IMR-90 (cell line): ENCODE measurements at regions not wholly inside any gene's neighbourhood (a gene's known extent, or its start where the extent isn't known, plus 50 kb on each side); places are given as distances from the start of the nearest gene placed in this dataset.

Experiments used
- ATAC-seq: fragments of 200-7000 bp; cut with Tn5 transposase; 2 replicates; pipeline ENCODE4 v1.9.1; 2020; ENCODE audit warnings: low read depth, mild to moderate bottlenecking, moderate library complexity
- BruUV-seq: library from RNA; stranded (reverse); fragments of 400-500 nt; replicated peaks from 2 replicates; lab custom pipeline; 2021; lab: Mats Ljungman, UMichigan
- CTCF ChIA-PET: fragments of 300-600 bp; formaldehyde crosslinking; extraction: SDS; loops from one replicate; lab custom pipeline; 2021; ENCODE audit warnings: antibody characterized with exemption; lab: Yijun Ruan, JAX
- POLR2A ChIA-PET: fragments of 300-600 bp; sonication (Branson Sonifier 250); formaldehyde crosslinking; loops from one replicate; lab custom pipeline; 2022; ENCODE audit warnings: antibody characterized with exemption; ENCODE audit not compliant: unreplicated experiment; lab: Charles Lee
- DNase-seq: peaks from one replicate; pipeline ENCODE4 v3.0.0; 2013
- H2AFZ ChIP-seq: replicated peaks from 2 replicates; pipeline ENCODE3; 2013; ENCODE audit warnings: low read length, mild to moderate bottlenecking; ENCODE audit not compliant: poor library complexity
- H2AK5ac ChIP-seq: 2 replicates; pipeline ENCODE4 v1.6.1; 2013; ENCODE audit warnings: low read depth, low read length, inconsistent platforms
- H2AK9ac ChIP-seq: replicated peaks from 2 replicates; pipeline ENCODE3; 2013; ENCODE audit warnings: mild to moderate bottlenecking, low read depth, low read length, moderate library complexity; ENCODE audit not compliant: poor library complexity
- H2BK120ac ChIP-seq: 2 replicates; pipeline ENCODE4 v1.6.1; 2013; ENCODE audit warnings: low read depth, low read length, inconsistent platforms
- H2BK15ac ChIP-seq: 3 replicates; pipeline ENCODE4 v1.6.1; 2013; ENCODE audit warnings: low read depth, low read length, inconsistent platforms
- H2BK20ac ChIP-seq: 2 replicates; pipeline ENCODE4 v1.6.1; 2013; ENCODE audit warnings: low read depth, mild to moderate bottlenecking, inconsistent platforms, low read length, moderate library complexity
- H2BK5ac ChIP-seq: 2 replicates; pipeline ENCODE4 v1.6.1; 2013; ENCODE audit warnings: mild to moderate bottlenecking, low read depth, low read length, inconsistent platforms; ENCODE audit not compliant: poor library complexity, severe bottlenecking
- H3K14ac ChIP-seq: replicated peaks from 2 replicates; pipeline ENCODE4 v1.6.1; 2013; ENCODE audit warnings: low read depth, low read length, inconsistent platforms
- H3K18ac ChIP-seq: 2 replicates; pipeline ENCODE4 v1.6.1; 2013; ENCODE audit warnings: low read depth, low read length, control low read depth
- H3K23ac ChIP-seq: 2 replicates; pipeline ENCODE4 v1.6.1; 2013; ENCODE audit warnings: low read depth, low read length, inconsistent platforms
- H3K27ac ChIP-seq: 2 replicates; pipeline ENCODE4 v1.5.1; 2013; ENCODE audit warnings: mild to moderate bottlenecking, control low read depth, low read length; ENCODE audit not compliant: insufficient read depth
- H3K27me3 ChIP-seq: 2 replicates; pipeline ENCODE4 v1.6.1; 2013; ENCODE audit warnings: low read length; ENCODE audit not compliant: control insufficient read depth, insufficient read depth
- H3K36me3 ChIP-seq: 2 replicates; pipeline ENCODE4 v1.6.1; 2013; ENCODE audit warnings: low read length, mixed read lengths; ENCODE audit not compliant: control insufficient read depth, insufficient read depth
- H3K4ac ChIP-seq: 2 replicates; pipeline ENCODE4 v1.6.1; 2013; ENCODE audit warnings: low read depth, low read length, inconsistent platforms
- H3K4me1 ChIP-seq: 2 replicates; pipeline ENCODE4 v1.6.1; 2013; ENCODE audit warnings: low read length, mixed read lengths; ENCODE audit not compliant: control insufficient read depth, insufficient read depth
- H3K4me2 ChIP-seq: 2 replicates; pipeline ENCODE4 v1.6.1; 2013; ENCODE audit warnings: low read depth, mild to moderate bottlenecking, control low read depth, low read length, moderate library complexity
- H3K4me3 ChIP-seq: 2 replicates; pipeline ENCODE4 v1.5.1; 2013; ENCODE audit warnings: low read depth, mild to moderate bottlenecking, control low read depth, low read length, moderate library complexity; ENCODE audit not compliant: insufficient read depth
- H3K56ac ChIP-seq: 2 replicates; pipeline ENCODE4 v1.6.1; 2013; ENCODE audit warnings: low read length, inconsistent platforms; ENCODE audit not compliant: insufficient read depth; ENCODE audit errors: extremely low read depth
- H3K79me1 ChIP-seq, 2 experiments: 2 replicates each; pipeline ENCODE4 v1.6.1; 2013; ENCODE audit warnings: low read length in 2 of 2, inconsistent platforms in 1 of 2, low read depth in 1 of 2
- H3K9ac ChIP-seq: 2 replicates; pipeline ENCODE4 v1.6.1; 2013; ENCODE audit warnings: low read depth, low read length, control low read depth
- H3K9me1 ChIP-seq: 2 replicates; pipeline ENCODE4 v1.6.1; 2013; ENCODE audit warnings: low read length, inconsistent platforms; ENCODE audit not compliant: insufficient read depth
- H3K9me3 ChIP-seq: 2 replicates; pipeline ENCODE4 v1.6.1; 2013; ENCODE audit warnings: low read length; ENCODE audit not compliant: control insufficient read depth, insufficient read depth
- H4K20me1 ChIP-seq: 2 replicates; pipeline ENCODE4 v1.6.1; 2013; ENCODE audit warnings: low read length, inconsistent platforms; ENCODE audit not compliant: insufficient read depth
- H4K5ac ChIP-seq: 2 replicates; pipeline ENCODE4 v1.6.1; 2013; ENCODE audit warnings: mild to moderate bottlenecking, low read depth, low read length, control low read depth
- H4K8ac ChIP-seq, 2 experiments: 2 replicates each; pipeline ENCODE4 v1.6.1; 2013; ENCODE audit warnings: low read depth in 2 of 2, low read length in 2 of 2, control low read depth in 1 of 2, inconsistent platforms in 1 of 2
- H4K91ac ChIP-seq: 2 replicates; pipeline ENCODE4 v1.6.1; 2013; ENCODE audit warnings: low read depth, low read length, inconsistent platforms; ENCODE audit not compliant: insufficient read depth
- BHLHE40 ChIP-seq: fragments of 150-350 bp; IDR thresholded peaks from 2 replicates; pipeline ENCODE4 v1.6.1; 2016; ENCODE audit warnings: mild to moderate bottlenecking, low read depth, low read length
- CEBPB ChIP-seq: IDR thresholded peaks from 2 replicates; pipeline ENCODE4 v1.6.1; 2012; ENCODE audit warnings: low read depth, low read length, improper control_type of control experiment
- CTCF ChIP-seq: conservative IDR thresholded peaks from 2 replicates; pipeline ENCODE4 v1.5.1; 2012; ENCODE audit warnings: mild to moderate bottlenecking, low read depth, low read length, improper control_type of control experiment
- FOS ChIP-seq: fragments of 150-350 bp; IDR thresholded peaks from 2 replicates; pipeline ENCODE4 v1.6.1; 2016; ENCODE audit warnings: low read depth, low read length
- MAZ ChIP-seq: IDR thresholded peaks from 2 replicates; pipeline ENCODE4 v1.6.1; 2012; ENCODE audit warnings: low read depth, mild to moderate bottlenecking, low read length, improper control_type of control experiment, moderate library complexity, borderline replicate concordance
- MXI1 ChIP-seq: IDR thresholded peaks from 2 replicates; pipeline ENCODE4 v1.6.1; 2012; ENCODE audit warnings: low read depth, mild to moderate bottlenecking, low read length, moderate library complexity, borderline replicate concordance
- POLR2A ChIP-seq: IDR thresholded peaks from 2 replicates; pipeline ENCODE4 v1.6.1; 2012; ENCODE audit warnings: mild to moderate bottlenecking, low read depth, low read length
- RAD21 ChIP-seq: IDR thresholded peaks from 2 replicates; pipeline ENCODE4 v1.6.1; 2012; ENCODE audit warnings: low read length, improper control_type of control experiment
- RCOR1 ChIP-seq: IDR thresholded peaks from 2 replicates; pipeline ENCODE4 v1.6.1; 2012; ENCODE audit warnings: mild to moderate bottlenecking, low read length, improper control_type of control experiment; ENCODE audit not compliant: insufficient replicate concordance
- USF2 ChIP-seq: fragments of 150-350 bp; IDR thresholded peaks from 2 replicates; pipeline ENCODE4 v1.6.1; 2017; ENCODE audit warnings: mild to moderate bottlenecking, antibody characterized with exemption, low read length, low read depth
- WGBS, 2 experiments: methylation state at CpG; one replicate each; pipeline versions ENCODE4 v1.1.5 to v1.1.7; 2013; ENCODE audit warnings: missing lambda C conversion rate in 2 of 2; ENCODE audit not compliant: insufficient read length in 1 of 2; ENCODE audit errors: extremely low coverage in 2 of 2; 5-methylcytosine and 5-hydroxymethylcytosine counted together
- dilution Hi-C: fragments of 300-500 bp; cut with HindIII; formaldehyde crosslinking; loops from one replicate; pipeline ENCODE4 v1.14.3; 2018; ENCODE audit warnings: low sequenced_read_pairs; ENCODE audit not compliant: unreplicated experiment
- in situ Hi-C: fragments of 300-500 bp; cut with MboI; formaldehyde crosslinking; loops from 3 replicates; pipeline ENCODE4 v1.14.3; 2019; ENCODE audit warnings: low sequenced_read_pairs, inconsistent platforms, mixed read lengths
- intact Hi-C: fragments of 100-400 bp; cut with micrococcal nuclease; formaldehyde crosslinking; loops from 2 replicates; pipeline ENCODE4 v1.10.0; 2022

GRCh38 chr5:101091902-101092301, 188.8 kb upstream of the ST8SIA4 start:
- Histone ChIP-seq H3K79me1 (no peaks in the 10 kb centered on the region), H2BK15ac (no peak overlapping the region), H2BK120ac (no peak overlapping the region), H3K14ac (no peak overlapping the region), H3K4me3 (no peak overlapping the region), H2BK5ac (no peak overlapping the region), H3K56ac (no peak overlapping the region), H4K5ac (no peak overlapping the region), H2AK5ac (no peak overlapping the region), H3K18ac (no peak overlapping the region), H4K8ac (no peak overlapping the region), H3K9ac (no peak overlapping the region), H3K9me3 (no peaks in the 10 kb centered on the region), H4K91ac (no peak overlapping the region), H3K4ac (no peak overlapping the region), H3K4me1 (no peaks in the 10 kb centered on the region), H3K9me1 (no peaks in the 10 kb centered on the region), H2AFZ (no peak overlapping the region), H3K27ac (no peak overlapping the region), H3K23ac (no peak overlapping the region), H2AK9ac (no peak overlapping the region), H3K36me3 (no peaks in the 10 kb centered on the region), H4K20me1 (no peaks in the 10 kb centered on the region), H2BK20ac (no peak overlapping the region), H3K27me3 (no peaks in the 10 kb centered on the region), H3K4me2 (no peak overlapping the region)
- in situ Hi-C loops (no loop called here), dilution Hi-C loops (no loop called here), intact Hi-C loops (no loop called here)
- WGBS, 2 experiments: no CpG with 5 or more reads among the region's 1 CpG
- ATAC-seq: no peak
- no TSS peak for BruUV-seq
- TF ChIP-seq BHLHE40: no peak
- no peak for TF ChIP-seq CTCF
- no peak for TF ChIP-seq CEBPB
- TF ChIP-seq RCOR1: no peak
- no peak for TF ChIP-seq MAZ
- no peak for TF ChIP-seq FOS
- no peak for TF ChIP-seq MXI1
- TF ChIP-seq RAD21: no peak
- no peak for TF ChIP-seq POLR2A
- TF ChIP-seq USF2: no peak
- DNase-seq: no peak
- ChIA-PET POLR2A (no interaction called here), CTCF (no interaction called here)
